ENCODE measurements at regions not wholly inside any gene's neighbourhood (a gene's known extent, or its start where the extent isn't known, plus 50 kb on each side); places are given as distances from the start of the nearest gene placed in this dataset.
A peak's percentile ranks its signal among the peaks of the same experiment; 100 is the strongest.

DNA sequence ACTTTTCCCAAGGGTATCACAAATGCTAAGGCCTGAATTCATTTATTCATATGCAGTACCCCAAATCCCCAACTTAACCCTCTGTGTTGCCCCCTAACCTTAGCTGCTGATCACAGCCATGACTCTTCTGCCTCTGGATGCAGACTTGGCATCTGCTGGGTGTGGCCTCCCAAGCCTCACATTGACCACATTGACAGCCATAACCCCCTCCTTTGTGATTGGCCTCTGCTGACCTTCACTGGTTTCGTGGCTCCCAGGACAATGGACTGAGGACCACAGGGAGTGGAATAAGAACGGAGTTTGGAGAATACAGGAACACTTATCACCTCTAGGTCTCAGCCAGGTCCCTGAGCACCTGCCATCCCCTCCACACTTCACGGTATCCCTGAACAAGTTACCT lies 123.6 kb upstream of the CPEB2 start:
- H3K4me1 Mint-ChIP-seq: peaks cover 0 to 19% (median 8%) of the 10 kb centered on the region in 4 donors
- ATAC-seq (ENCODE audit: low read depth in 2 of 2) (no peak), DNase-seq (no peak)
- Histone ChIP-seq H3K27ac (ENCODE audit: insufficient read depth, low read length, poor library complexity, severe bottlenecking) (no peak overlapping the region), H3K4me3 (ENCODE audit: low read depth, low read length) (no peak overlapping the region), H3K9me3 (ENCODE audit: control insufficient read depth in 2 of 2, low read length in 2 of 2) (no peaks in the 10 kb centered on the region), H3K36me3 (ENCODE audit: control insufficient read depth, insufficient read depth, low read length) (no peaks in the 10 kb centered on the region), H3K27me3 (ENCODE audit: control insufficient read depth, insufficient read depth, low read length) (no peaks in the 10 kb centered on the region), H3K4me1 (ENCODE audit: control insufficient read depth, insufficient read depth, low read length, poor library complexity, severe bottlenecking) (no peaks in the 10 kb centered on the region)
- H3K27me3 Mint-ChIP-seq: no peaks in the 10 kb centered on the region
- H3K27ac Mint-ChIP-seq: peak overlapping the region in 1 of 3 donors; percentile 73
- no peak overlapping the region for H3K4me3 Mint-ChIP-seq
- H3K9me3 Mint-ChIP-seq: peaks cover 0 to 4% (median 2%) of the 10 kb centered on the region in 7 donors
- H3K36me3 Mint-ChIP-seq: no peaks in the 10 kb centered on the region

DNA sequence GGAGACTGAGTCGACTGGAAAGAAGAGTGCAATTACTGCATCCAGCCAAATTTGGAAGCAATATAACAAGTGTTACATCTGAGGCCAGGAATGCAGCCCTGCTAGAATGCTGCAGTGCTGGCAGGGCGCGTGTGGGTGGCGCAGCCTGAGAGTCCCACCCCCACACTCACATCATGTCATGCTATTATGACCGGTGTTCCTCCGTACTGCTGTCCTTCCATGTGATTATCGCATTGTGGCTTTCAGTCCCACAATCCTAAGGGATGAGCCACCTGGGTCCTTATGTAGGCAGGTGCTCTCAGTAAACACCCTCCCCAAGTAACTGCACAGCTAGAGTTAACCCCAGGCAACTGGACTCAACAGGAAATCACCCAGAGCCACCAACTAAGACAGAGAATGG lies 122.6 kb upstream of the CPEB2 start:
- no peaks in the 10 kb centered on the region for H3K27me3 ChIP-seq (ENCODE audit: control insufficient read depth, insufficient read depth, low read length)
- no peak overlapping the region for H3K27ac Mint-ChIP-seq
- ATAC-seq (ENCODE audit: low read depth in 2 of 2) (no peak), DNase-seq (no peak)
- no peaks in the 10 kb centered on the region for H3K4me1 ChIP-seq (ENCODE audit: control insufficient read depth, insufficient read depth, low read length, poor library complexity, severe bottlenecking)
- no peaks in the 10 kb centered on the region for H3K36me3 ChIP-seq (ENCODE audit: control insufficient read depth, insufficient read depth, low read length)
- H3K27ac ChIP-seq (ENCODE audit: insufficient read depth, low read length, poor library complexity, severe bottlenecking): no peak overlapping the region
- H3K9me3 ChIP-seq (ENCODE audit: control insufficient read depth in 2 of 2, low read length in 2 of 2): no peaks in the 10 kb centered on the region
- no peaks in the 10 kb centered on the region for H3K36me3 Mint-ChIP-seq
- no peak overlapping the region for H3K4me3 ChIP-seq (ENCODE audit: low read depth, low read length)
- H3K27me3 Mint-ChIP-seq: no peaks in the 10 kb centered on the region
- H3K4me1 Mint-ChIP-seq: peaks cover 3 to 19% (median 8%) of the 10 kb centered on the region in 4 donors
- H3K9me3 Mint-ChIP-seq: peaks cover 0 to 4% (median 2%) of the 10 kb centered on the region in 7 donors
- H3K4me3 Mint-ChIP-seq: no peak overlapping the region

DNA sequence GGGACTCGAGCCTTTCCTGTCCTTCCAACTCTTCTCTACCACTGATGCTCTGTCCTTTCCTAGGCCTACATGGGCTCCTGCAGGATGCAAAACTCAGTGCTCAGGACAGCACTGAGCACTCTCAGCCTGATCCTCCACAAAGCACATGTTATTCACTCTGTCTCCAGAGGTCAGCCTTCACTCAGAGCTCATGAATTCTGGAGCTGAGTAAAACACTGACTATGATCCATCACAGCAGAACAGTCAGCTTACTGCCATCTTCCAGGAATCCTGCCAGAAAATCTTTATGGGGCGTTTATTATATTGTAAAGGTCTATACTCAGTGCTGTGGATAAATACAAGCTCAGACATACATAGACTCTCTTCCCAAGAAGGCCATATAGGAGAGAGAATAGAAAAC lies 121.5 kb upstream of the CPEB2 start:
- H3K36me3 ChIP-seq (ENCODE audit: control insufficient read depth, insufficient read depth, low read length): no peaks in the 10 kb centered on the region
- no peak for ATAC-seq (ENCODE audit: low read depth in 2 of 2)
- Mint-ChIP-seq H3K27me3 (no peaks in the 10 kb centered on the region), H3K4me1 (peaks cover 4 to 19% (median 8%) of the 10 kb centered on the region in 4 donors), H3K9me3 (peaks cover 0 to 3% (median 2%) of the 10 kb centered on the region in 7 donors), H3K36me3 (no peaks in the 10 kb centered on the region), H3K27ac (no peak overlapping the region), H3K4me3 (no peak overlapping the region)
- H3K27me3 ChIP-seq (ENCODE audit: control insufficient read depth, insufficient read depth, low read length): no peaks in the 10 kb centered on the region
- no peak overlapping the region for H3K4me3 ChIP-seq (ENCODE audit: low read depth, low read length)
- DNase-seq: no peak
- no peaks in the 10 kb centered on the region for H3K4me1 ChIP-seq (ENCODE audit: control insufficient read depth, insufficient read depth, low read length, poor library complexity, severe bottlenecking)
- H3K9me3 ChIP-seq (ENCODE audit: control insufficient read depth in 2 of 2, low read length in 2 of 2): no peaks in the 10 kb centered on the region
- H3K27ac ChIP-seq (ENCODE audit: insufficient read depth, low read length, poor library complexity, severe bottlenecking): no peak overlapping the region

DNA sequence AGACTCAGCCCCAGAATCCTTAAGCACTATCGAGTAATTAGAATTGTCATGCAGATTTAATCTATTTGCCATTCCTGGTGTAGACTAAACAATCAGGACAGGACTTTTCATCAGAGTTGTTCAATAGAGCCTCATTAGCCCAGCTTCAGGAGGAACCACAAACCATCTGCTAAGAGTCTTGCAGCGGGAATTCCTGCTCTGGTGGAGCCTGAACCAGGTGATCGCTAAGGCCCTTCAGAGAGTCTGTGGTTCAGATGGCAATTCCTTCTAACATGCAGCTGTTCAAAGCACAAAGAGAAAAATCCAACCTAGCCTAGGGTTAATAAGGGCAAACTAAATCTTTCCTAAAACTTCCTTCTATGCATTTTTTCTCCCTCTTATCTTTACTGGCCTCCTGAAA lies 119.1 kb upstream of the CPEB2 start:
- H3K9me3 ChIP-seq (ENCODE audit: control insufficient read depth in 2 of 2, low read length in 2 of 2): no peaks in the 10 kb centered on the region
- H3K4me3 Mint-ChIP-seq: no peak overlapping the region
- H3K27me3 ChIP-seq (ENCODE audit: control insufficient read depth, insufficient read depth, low read length): no peaks in the 10 kb centered on the region
- no peaks in the 10 kb centered on the region for H3K27me3 Mint-ChIP-seq
- H3K36me3 ChIP-seq (ENCODE audit: control insufficient read depth, insufficient read depth, low read length): no peaks in the 10 kb centered on the region
- peaks cover 0 to 4% (median under 1%) of the 10 kb centered on the region in 4 donors for H3K4me1 Mint-ChIP-seq
- ATAC-seq (ENCODE audit: low read depth in 2 of 2) (no peak), DNase-seq (no peak)
- no peak overlapping the region for H3K27ac Mint-ChIP-seq
- H3K9me3 Mint-ChIP-seq: peaks cover 0 to 2% (median 0%) of the 10 kb centered on the region in 7 donors
- no peak overlapping the region for H3K27ac ChIP-seq (ENCODE audit: insufficient read depth, low read length, poor library complexity, severe bottlenecking)
- H3K4me3 ChIP-seq (ENCODE audit: low read depth, low read length): no peak overlapping the region
- H3K4me1 ChIP-seq (ENCODE audit: control insufficient read depth, insufficient read depth, low read length, poor library complexity, severe bottlenecking): no peaks in the 10 kb centered on the region
- H3K36me3 Mint-ChIP-seq: no peaks in the 10 kb centered on the region

DNA sequence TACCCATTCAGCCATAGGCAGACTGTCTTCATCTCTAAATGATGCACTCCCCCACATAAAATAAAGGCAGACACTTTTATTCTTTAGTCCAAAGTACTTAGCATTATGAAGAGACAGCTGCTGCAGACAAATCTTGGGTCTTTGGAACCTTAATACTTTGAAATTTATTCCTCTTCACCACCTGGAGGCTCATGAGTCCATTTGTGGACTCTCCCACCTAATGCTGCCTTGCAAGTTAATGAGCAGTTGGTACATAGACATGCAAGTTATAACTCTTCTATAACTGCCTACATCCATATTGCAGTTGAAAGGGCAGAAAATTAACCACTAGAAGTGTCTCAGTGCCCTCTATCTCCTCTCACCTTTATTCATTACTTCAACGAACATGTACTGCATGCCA lies 118.6 kb upstream of the CPEB2 start:
- no peak for ATAC-seq (ENCODE audit: low read depth in 2 of 2)
- H3K27ac Mint-ChIP-seq: no peak overlapping the region
- H3K4me3 Mint-ChIP-seq: no peak overlapping the region

DNA sequence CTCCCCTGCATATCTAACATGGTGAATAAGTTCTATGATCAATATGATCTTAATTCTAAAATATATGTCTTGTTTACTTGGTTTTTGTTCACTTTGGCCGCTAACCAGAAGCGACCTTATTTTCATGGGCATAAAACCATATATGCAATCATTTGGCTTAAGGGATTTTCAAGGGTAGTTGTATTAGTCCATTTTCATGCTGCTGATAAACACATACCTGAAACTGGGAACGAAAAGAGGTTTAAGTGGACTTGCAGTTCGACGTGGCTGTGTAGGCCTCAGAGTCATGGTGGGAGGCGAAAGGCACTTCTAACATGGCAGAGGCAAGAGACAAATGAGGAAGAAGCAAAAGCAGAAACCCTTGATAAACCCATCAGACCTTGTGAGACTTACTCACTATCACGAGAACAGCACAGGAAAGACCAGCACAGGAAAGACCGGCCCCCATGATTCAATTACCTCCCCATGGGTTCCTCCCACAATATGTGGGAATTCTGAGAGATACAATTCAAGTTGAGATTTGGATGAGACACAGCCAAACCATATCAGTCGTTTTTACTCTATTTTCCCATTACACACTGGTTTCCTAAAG lies 114.3 kb upstream of the CPEB2 start:
- peaks cover 0 to 2% (median 0%) of the 10 kb centered on the region in 7 donors for H3K9me3 Mint-ChIP-seq
- Histone ChIP-seq H3K27me3 (ENCODE audit: control insufficient read depth, insufficient read depth, low read length) (no peaks in the 10 kb centered on the region), H3K9me3 (ENCODE audit: control insufficient read depth in 2 of 2, low read length in 2 of 2) (no peaks in the 10 kb centered on the region), H3K4me1 (ENCODE audit: control insufficient read depth, insufficient read depth, low read length, poor library complexity, severe bottlenecking) (no peaks in the 10 kb centered on the region), H3K36me3 (ENCODE audit: control insufficient read depth, insufficient read depth, low read length) (no peaks in the 10 kb centered on the region), H3K27ac (ENCODE audit: insufficient read depth, low read length, poor library complexity, severe bottlenecking) (no peak overlapping the region), H3K4me3 (ENCODE audit: low read depth, low read length) (no peak overlapping the region)
- ATAC-seq (ENCODE audit: low read depth in 2 of 2): no peak
- DNase-seq: no peak
- H3K4me1 Mint-ChIP-seq: peaks cover 0 to 4% (median 0%) of the 10 kb centered on the region in 4 donors
- no peaks in the 10 kb centered on the region for H3K36me3 Mint-ChIP-seq
- H3K27me3 Mint-ChIP-seq: no peaks in the 10 kb centered on the region
- H3K4me3 Mint-ChIP-seq: no peak overlapping the region
- no peak overlapping the region for H3K27ac Mint-ChIP-seq

More for the DNA sequence above, 118.6 kb upstream of the CPEB2 start:
- Histone ChIP-seq H3K27ac (ENCODE audit: insufficient read depth, low read length, poor library complexity, severe bottlenecking) (no peak overlapping the region), H3K9me3 (ENCODE audit: control insufficient read depth in 2 of 2, low read length in 2 of 2) (no peaks in the 10 kb centered on the region), H3K27me3 (ENCODE audit: control insufficient read depth, insufficient read depth, low read length) (no peaks in the 10 kb centered on the region), H3K4me1 (ENCODE audit: control insufficient read depth, insufficient read depth, low read length, poor library complexity, severe bottlenecking) (no peaks in the 10 kb centered on the region), H3K4me3 (ENCODE audit: low read depth, low read length) (no peak overlapping the region), H3K36me3 (ENCODE audit: control insufficient read depth, insufficient read depth, low read length) (no peaks in the 10 kb centered on the region)
- peaks cover 0 to 4% (median 0%) of the 10 kb centered on the region in 4 donors for H3K4me1 Mint-ChIP-seq
- H3K9me3 Mint-ChIP-seq: peaks cover 0 to 2% (median 0%) of the 10 kb centered on the region in 7 donors
- no peaks in the 10 kb centered on the region for H3K27me3 Mint-ChIP-seq
- DNase-seq: no peak
- no peaks in the 10 kb centered on the region for H3K36me3 Mint-ChIP-seq

DNA sequence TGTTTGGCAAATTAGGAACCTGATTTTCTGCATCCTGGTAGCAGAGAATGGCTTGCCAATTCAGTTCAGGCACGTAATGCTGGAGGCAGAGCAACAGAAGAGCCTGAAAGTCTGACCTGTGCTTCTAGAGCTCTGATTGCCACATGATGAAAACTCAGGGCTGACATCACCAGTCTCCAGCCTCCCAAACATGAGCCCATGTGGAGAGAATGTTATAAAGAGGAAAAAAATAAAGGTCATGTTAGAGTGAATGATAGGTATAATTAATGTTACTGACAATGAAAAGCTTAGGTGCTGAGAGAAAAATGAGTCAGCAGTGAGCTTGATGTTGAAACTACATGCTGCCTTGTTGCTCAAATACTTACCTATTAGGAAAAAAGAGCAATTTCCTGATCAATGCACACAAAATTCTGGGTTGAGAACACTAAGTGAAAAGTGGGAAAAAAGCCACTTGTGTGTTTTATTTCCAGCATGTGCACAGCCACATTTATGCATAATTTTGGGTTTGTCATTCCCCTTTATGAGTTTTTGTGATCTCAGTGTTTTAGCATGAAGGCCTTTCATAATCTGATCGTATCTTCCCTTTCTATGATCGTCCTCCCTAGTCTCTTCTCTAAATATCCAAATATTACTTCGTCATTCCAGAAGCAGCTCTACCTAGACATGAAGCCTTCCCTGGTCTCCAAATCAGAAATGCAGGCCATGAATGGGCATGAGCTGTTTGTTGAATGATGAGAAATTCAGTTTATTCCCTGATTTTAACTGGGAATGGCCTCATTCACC lies 113.3 kb upstream of the CPEB2 start:
- H3K27me3 Mint-ChIP-seq: no peaks in the 10 kb centered on the region
- peaks cover 0 to 2% (median 0%) of the 10 kb centered on the region in 7 donors for H3K9me3 Mint-ChIP-seq
- ATAC-seq (ENCODE audit: low read depth in 2 of 2) (no peak), DNase-seq (no peak)
- H3K4me1 Mint-ChIP-seq: peaks cover 0 to 4% (median 0%) of the 10 kb centered on the region in 4 donors
- Histone ChIP-seq H3K36me3 (ENCODE audit: control insufficient read depth, insufficient read depth, low read length) (no peaks in the 10 kb centered on the region), H3K27ac (ENCODE audit: insufficient read depth, low read length, poor library complexity, severe bottlenecking) (no peak overlapping the region), H3K4me3 (ENCODE audit: low read depth, low read length) (no peak overlapping the region), H3K27me3 (ENCODE audit: control insufficient read depth, insufficient read depth, low read length) (no peaks in the 10 kb centered on the region), H3K4me1 (ENCODE audit: control insufficient read depth, insufficient read depth, low read length, poor library complexity, severe bottlenecking) (no peaks in the 10 kb centered on the region), H3K9me3 (ENCODE audit: control insufficient read depth in 2 of 2, low read length in 2 of 2) (no peaks in the 10 kb centered on the region)
- no peaks in the 10 kb centered on the region for H3K36me3 Mint-ChIP-seq
- H3K27ac Mint-ChIP-seq: peak overlapping the region in 1 of 3 donors; percentile 81
- no peak overlapping the region for H3K4me3 Mint-ChIP-seq

DNA sequence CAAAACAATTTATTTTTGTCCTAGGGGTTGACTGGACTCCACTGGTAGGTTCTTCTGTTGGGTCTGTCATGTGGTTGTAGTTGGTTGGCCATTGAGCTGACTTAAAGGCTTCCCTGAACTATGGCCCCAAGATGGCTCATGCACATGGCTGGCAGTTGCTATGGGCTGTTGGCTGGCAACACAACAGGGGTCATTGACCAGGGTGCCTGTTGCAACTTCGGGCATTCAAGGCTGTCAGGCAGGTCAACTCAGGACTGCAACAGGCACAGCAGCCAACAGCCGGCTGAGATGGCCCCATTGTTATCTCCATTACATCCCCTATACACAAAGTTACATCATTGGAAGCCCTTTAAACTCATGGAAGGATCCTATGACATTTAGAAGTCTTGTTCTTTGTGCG lies 109.7 kb upstream of the CPEB2 start:
- Histone ChIP-seq H3K27ac (ENCODE audit: insufficient read depth, low read length, poor library complexity, severe bottlenecking) (no peak overlapping the region), H3K4me3 (ENCODE audit: low read depth, low read length) (no peak overlapping the region), H3K27me3 (ENCODE audit: control insufficient read depth, insufficient read depth, low read length) (no peaks in the 10 kb centered on the region), H3K36me3 (ENCODE audit: control insufficient read depth, insufficient read depth, low read length) (no peaks in the 10 kb centered on the region), H3K9me3 (ENCODE audit: control insufficient read depth in 2 of 2, low read length in 2 of 2) (no peaks in the 10 kb centered on the region), H3K4me1 (ENCODE audit: control insufficient read depth, insufficient read depth, low read length, poor library complexity, severe bottlenecking) (no peaks in the 10 kb centered on the region)
- peaks cover 0 to 2% (median 0%) of the 10 kb centered on the region in 4 donors for H3K4me1 Mint-ChIP-seq
- no peak for ATAC-seq (ENCODE audit: low read depth in 2 of 2)
- DNase-seq: no peak
- no peaks in the 10 kb centered on the region for H3K27me3 Mint-ChIP-seq
- H3K9me3 Mint-ChIP-seq: peaks cover 0 to 2% (median 0%) of the 10 kb centered on the region in 7 donors
- H3K27ac Mint-ChIP-seq: no peak overlapping the region
- H3K36me3 Mint-ChIP-seq: no peaks in the 10 kb centered on the region
- H3K4me3 Mint-ChIP-seq: no peak overlapping the region

Data from CD4-positive, CD25-positive, alpha-beta regulatory T cell (primary cell).